Osteocyte (in vitro differentiated cells): ENCODE measurements at regions not wholly inside any gene's neighbourhood (a gene's known extent, or its start where the extent isn't known, plus 50 kb on each side); places are given as distances from the start of the nearest gene placed in this dataset.

ENCODE experiments used
- DNase-seq: peaks from one replicate; pipeline ENCODE4 v3.0.0; 2021; ENCODE audit warnings: mixed read lengths; ENCODE audit not compliant: unreplicated experiment; ENCODE audit errors: extremely low spot score
- H3K27ac Mint-ChIP-seq: one replicate; pipeline ENCODE4 v1.8.0; 2021; ENCODE audit warnings: mild to moderate bottlenecking, mixed read lengths; ENCODE audit not compliant: unreplicated experiment
- H3K27me3 Mint-ChIP-seq: one replicate; pipeline ENCODE4 v1.8.0; 2021; ENCODE audit warnings: mixed read lengths; ENCODE audit not compliant: unreplicated experiment
- H3K36me3 Mint-ChIP-seq: one replicate; pipeline ENCODE4 v1.8.0; 2021; ENCODE audit warnings: mixed read lengths; ENCODE audit not compliant: unreplicated experiment
- H3K4me1 Mint-ChIP-seq: one replicate; pipeline ENCODE4 v1.8.0; 2021; ENCODE audit warnings: mixed read lengths; ENCODE audit not compliant: unreplicated experiment
- H3K4me3 Mint-ChIP-seq: one replicate; pipeline ENCODE4 v1.8.0; 2021; ENCODE audit warnings: mild to moderate bottlenecking, moderate library complexity, mixed read lengths; ENCODE audit not compliant: unreplicated experiment
- H3K9me3 Mint-ChIP-seq: one replicate; pipeline ENCODE4 v1.8.0; 2021; ENCODE audit warnings: mixed read lengths; ENCODE audit not compliant: unreplicated experiment
- CTCF ChIP-seq: fragments of 200-600 bp; sonication (generic); IDR thresholded peaks from 2 replicates; pipeline ENCODE4 v1.5.0; 2021; ENCODE audit warnings: antibody characterized with exemption, mild to moderate bottlenecking, moderate library complexity

GRCh38 chr17:73936908-73937627 is 266.4 kb upstream of the RPL38 start:
- TF ChIP-seq CTCF, result no peak
- Mint-ChIP-seq H3K36me3 (no peaks in the 10 kb centered on the region), H3K4me3 (no peak overlapping the region), H3K27me3 (no peaks in the 10 kb centered on the region), H3K4me1 (no peaks in the 10 kb centered on the region), H3K27ac (no peak overlapping the region), H3K9me3 (no peaks in the 10 kb centered on the region)
- DNase-seq, result peak; percentile 38

GRCh38 chr17:73938706-73939105 is 264.8 kb upstream of the RPL38 start:
- no peak for TF ChIP-seq CTCF
- no peaks in the 10 kb centered on the region for H3K9me3 Mint-ChIP-seq

GRCh38 chr17:73939806-73940205 is 263.7 kb upstream of the RPL38 start:
- no peaks in the 10 kb centered on the region for H3K36me3 Mint-ChIP-seq
- no peaks in the 10 kb centered on the region for H3K9me3 Mint-ChIP-seq
- no peaks in the 10 kb centered on the region for H3K27me3 Mint-ChIP-seq
- H3K27ac Mint-ChIP-seq, result no peak overlapping the region
- TF ChIP-seq CTCF, result no peak
- peak; percentile 36 for DNase-seq
- no peak overlapping the region for H3K4me3 Mint-ChIP-seq
- no peaks in the 10 kb centered on the region for H3K4me1 Mint-ChIP-seq

More at GRCh38 chr17:73938706-73939105, 264.8 kb upstream of the RPL38 start:
- peak; percentile 54 for DNase-seq
- Mint-ChIP-seq H3K4me1 (no peaks in the 10 kb centered on the region), H3K27ac (no peak overlapping the region), H3K4me3 (no peak overlapping the region), H3K27me3 (no peaks in the 10 kb centered on the region), H3K36me3 (no peaks in the 10 kb centered on the region)

- H3K27me3 Mint-ChIP-seq, result no peaks in the 10 kb centered on the region
- H3K27ac Mint-ChIP-seq, result no peak overlapping the region
- H3K4me3 Mint-ChIP-seq, result no peak overlapping the region
- no peaks in the 10 kb centered on the region for H3K4me1 Mint-ChIP-seq
- peak; percentile 65 for DNase-seq
- no peaks in the 10 kb centered on the region for H3K9me3 Mint-ChIP-seq
- H3K36me3 Mint-ChIP-seq, result no peaks in the 10 kb centered on the region
- TF ChIP-seq CTCF, result no peak
Observed at GRCh38 chr17:73940511-73940910, 263.0 kb upstream of the RPL38 start.

GRCh38 chr17:73941919-73942530 is 261.5 kb upstream of the RPL38 start:
- Mint-ChIP-seq H3K4me1 (no peaks in the 10 kb centered on the region), H3K27me3 (no peaks in the 10 kb centered on the region), H3K4me3 (no peak overlapping the region), H3K9me3 (no peaks in the 10 kb centered on the region), H3K36me3 (no peaks in the 10 kb centered on the region), H3K27ac (no peak overlapping the region)
- TF ChIP-seq CTCF, result no peak
- DNase-seq, result peak; percentile 67
